Osteoblast (primary cell): ENCODE measurements at regions not wholly inside any gene's neighbourhood (a gene's known extent, or its start where the extent isn't known, plus 50 kb on each side); places are given as distances from the start of the nearest gene placed in this dataset.
"Not testable (repeated sequence)": the region's sequence is repeated elsewhere in the genome, so short reads cannot be mapped to it uniquely, and the experiment has no call there.

Experiments used
- DNase-seq: peaks from one replicate; pipeline ENCODE4 v3.0.0; 2011; ENCODE audit warnings: low spot score, mixed read lengths; ENCODE audit not compliant: insufficient read length; ENCODE audit errors: missing footprints
- H2AFZ ChIP-seq: 2 replicates; pipeline ENCODE4 v1.6.0; 2011; ENCODE audit warnings: mild to moderate bottlenecking, low read length
- H3K27ac ChIP-seq: 2 replicates; pipeline ENCODE4 v1.5.1; 2011; ENCODE audit warnings: mild to moderate bottlenecking, low read depth, low read length, moderate library complexity
- H3K27me3 ChIP-seq: 2 replicates; pipeline ENCODE4 v1.6.0; 2012; ENCODE audit warnings: mild to moderate bottlenecking, control low read depth, inconsistent platforms, low read length, moderate library complexity; ENCODE audit not compliant: insufficient read depth
- H3K36me3 ChIP-seq: 2 replicates; pipeline ENCODE4 v1.5.1; 2011; ENCODE audit warnings: mild to moderate bottlenecking, low read length, control low read depth, moderate library complexity; ENCODE audit not compliant: insufficient read depth
- H3K4me1 ChIP-seq: 2 replicates; pipeline ENCODE4 v1.5.1; 2011; ENCODE audit warnings: mild to moderate bottlenecking, low read length, control low read depth, moderate library complexity; ENCODE audit not compliant: insufficient read depth
- H3K4me2 ChIP-seq: 2 replicates; pipeline ENCODE4 v1.6.0; 2011; ENCODE audit warnings: mild to moderate bottlenecking, low read length; ENCODE audit not compliant: insufficient read depth
- H3K4me3 ChIP-seq: fragments of 200-600 bp; sonication (generic); 3 replicates; pipeline ENCODE4 v1.5.1; 2012; ENCODE audit warnings: mild to moderate bottlenecking, low read length, inconsistent platforms; ENCODE audit not compliant: insufficient read depth
- H3K79me2 ChIP-seq: 2 replicates; pipeline ENCODE4 v1.6.0; 2012; ENCODE audit warnings: mild to moderate bottlenecking, low read length, control low read depth, inconsistent platforms; ENCODE audit not compliant: insufficient read depth
- H3K9me3 ChIP-seq: 2 replicates; pipeline ENCODE4 v1.5.1; 2011; ENCODE audit warnings: low read depth, low read length, control low read depth
- H4K20me1 ChIP-seq: 2 replicates; pipeline ENCODE4 v1.6.0; 2012; ENCODE audit warnings: mild to moderate bottlenecking, low read length, control low read depth; ENCODE audit not compliant: insufficient read depth
- CTCF ChIP-seq: IDR thresholded peaks from 2 replicates; pipeline ENCODE4 v1.5.1; 2011; ENCODE audit warnings: mild to moderate bottlenecking, low read depth, low read length, moderate library complexity; ENCODE audit errors: extremely low read depth

GRCh38 chr15:81710328-81710727, 335.5 kb downstream of the MEX3B start:
- no peak overlapping the region for H3K4me3 ChIP-seq
- no peaks in the 10 kb centered on the region for H3K36me3 ChIP-seq
- H3K27me3 ChIP-seq = no peaks in the 10 kb centered on the region
- H3K9me3 ChIP-seq = no peaks in the 10 kb centered on the region
- TF ChIP-seq CTCF = no peak
- no peak for DNase-seq
- H4K20me1 ChIP-seq = no peaks in the 10 kb centered on the region
- H3K79me2 ChIP-seq = no peaks in the 10 kb centered on the region
- H3K4me2 ChIP-seq = no peak overlapping the region
- no peak overlapping the region for H2AFZ ChIP-seq
- no peaks in the 10 kb centered on the region for H3K4me1 ChIP-seq
- no peak overlapping the region for H3K27ac ChIP-seq

GRCh38 chr15:81706816-81707346, 332.9 kb upstream of the TMC3 start:
- H3K9me3 ChIP-seq, H3K27me3 ChIP-seq, H3K36me3 ChIP-seq, H2AFZ ChIP-seq, H3K27ac ChIP-seq, H3K79me2 ChIP-seq, H3K4me1 ChIP-seq, H3K4me3 ChIP-seq, DNase-seq, H4K20me1 ChIP-seq, H3K4me2 ChIP-seq: not testable (repeated sequence)

- H4K20me1 ChIP-seq, H3K4me2 ChIP-seq, H3K4me3 ChIP-seq: not testable (repeated sequence)
Observed at GRCh38 chr15:81705727-81706126, 331.7 kb upstream of the TMC3 start.

GRCh38 chr15:81686021-81686420, 312.0 kb upstream of the TMC3 start:
- no peaks in the 10 kb centered on the region for H3K4me1 ChIP-seq
- no peak overlapping the region for H3K4me2 ChIP-seq
- no peaks in the 10 kb centered on the region for H3K9me3 ChIP-seq
- H3K79me2 ChIP-seq = no peaks in the 10 kb centered on the region
- TF ChIP-seq CTCF = no peak
- DNase-seq = no peak
- H2AFZ ChIP-seq = no peak overlapping the region
- H3K4me3 ChIP-seq = no peak overlapping the region
- H3K27ac ChIP-seq = no peak overlapping the region
- no peaks in the 10 kb centered on the region for H3K36me3 ChIP-seq
- H4K20me1 ChIP-seq = no peaks in the 10 kb centered on the region
- H3K27me3 ChIP-seq = no peaks in the 10 kb centered on the region

More at GRCh38 chr15:81705727-81706126, 331.7 kb upstream of the TMC3 start:
- H3K4me1 ChIP-seq, H3K27ac ChIP-seq, DNase-seq, H3K36me3 ChIP-seq, H2AFZ ChIP-seq, H3K9me3 ChIP-seq, H3K79me2 ChIP-seq, H3K27me3 ChIP-seq: not testable (repeated sequence)

- Histone ChIP-seq H3K27ac (no peak overlapping the region), H3K4me3 (no peak overlapping the region), H3K4me1 (no peaks in the 10 kb centered on the region), H2AFZ (no peak overlapping the region), H3K79me2 (no peaks in the 10 kb centered on the region), H3K4me2 (no peak overlapping the region), H3K27me3 (no peaks in the 10 kb centered on the region), H4K20me1 (no peaks in the 10 kb centered on the region), H3K9me3 (no peaks in the 10 kb centered on the region), H3K36me3 (no peaks in the 10 kb centered on the region)
- TF ChIP-seq CTCF = no peak
- DNase-seq = no peak
Observed at GRCh38 chr15:81685237-81685636, 311.2 kb upstream of the TMC3 start.
